HCEC 1CT (cell line): ENCODE measurements at regions not wholly inside any gene's neighbourhood (a gene's known extent, or its start where the extent isn't known, plus 50 kb on each side); places are given as distances from the start of the nearest gene placed in this dataset.

Experiments used
- DNase-seq: peaks from one replicate; pipeline ENCODE4 v3.0.0-alpha.2; 2017

- DNase-seq, result no peak
These were observed 137.3 kb upstream of the CPEB2 start for GRCh38 chr4:14865031-14865366.

GRCh38 chr4:14865804-14866203, 136.5 kb upstream of the CPEB2 start:
- no peak for DNase-seq

GRCh38 chr4:14867847-14868246, 134.4 kb upstream of the CPEB2 start:
- DNase-seq, result no peak

- no peak for DNase-seq
These were observed 133.6 kb upstream of the CPEB2 start for GRCh38 chr4:14868426-14869395.

GRCh38 chr4:14871676-14872430, 130.4 kb upstream of the CPEB2 start:
- peak; percentile 30 for DNase-seq

- no peak for DNase-seq
These were observed 127.3 kb upstream of the CPEB2 start for GRCh38 chr4:14874990-14875389.

GRCh38 chr4:14877246-14878225, 124.7 kb upstream of the CPEB2 start:
- DNase-seq, result no peak

GRCh38 chr4:14878681-14879080, 123.6 kb upstream of the CPEB2 start:
- no peak for DNase-seq

- no peak for DNase-seq
These were observed 122.6 kb upstream of the CPEB2 start for GRCh38 chr4:14879683-14880082.

GRCh38 chr4:14880805-14881204, 121.5 kb upstream of the CPEB2 start:
- no peak for DNase-seq

- DNase-seq, result no peak
These were observed 119.1 kb upstream of the CPEB2 start for GRCh38 chr4:14883166-14883565.

GRCh38 chr4:14883661-14884060, 118.6 kb upstream of the CPEB2 start:
- DNase-seq, result no peak

GRCh38 chr4:14887842-14888433, 114.3 kb upstream of the CPEB2 start:
- no peak for DNase-seq

- DNase-seq, result peak; percentile 10
These were observed 113.3 kb upstream of the CPEB2 start for GRCh38 chr4:14888790-14889572.

GRCh38 chr4:14892563-14892962, 109.7 kb upstream of the CPEB2 start:
- DNase-seq, result no peak

- DNase-seq, result no peak
These were observed 108.6 kb upstream of the CPEB2 start for GRCh38 chr4:14893713-14894112.

- no peak for DNase-seq
These were observed 107.6 kb upstream of the CPEB2 start for GRCh38 chr4:14894392-14895292.

GRCh38 chr4:14896656-14897175, 105.6 kb upstream of the CPEB2 start:
- DNase-seq, result no peak

- DNase-seq, result no peak
These were observed 105.1 kb upstream of the CPEB2 start for GRCh38 chr4:14897217-14897616.

- no peak for DNase-seq
These were observed 103.3 kb upstream of the CPEB2 start for GRCh38 chr4:14898989-14899388.
